Liver (tissue), 7 donors: ENCODE measurements at regions not wholly inside any gene's neighbourhood (a gene's known extent, or its start where the extent isn't known, plus 50 kb on each side); places are given as distances from the start of the nearest gene placed in this dataset.

Experiments used
- DNase-seq: peaks from one replicate; pipeline ENCODE4 v3.0.0-alpha.2; 2017; ENCODE audit warnings: low spot score
- H3K27ac ChIP-seq, 2 donors: one replicate each; pipeline ENCODE4 v1.7.0; 2013; ENCODE audit warnings: inconsistent platforms in 2 of 2, low read length in 2 of 2, control low read depth in 1 of 2, low read depth in 1 of 2, mild to moderate bottlenecking in 1 of 2
- H3K27me3 ChIP-seq, 4 donors: one replicate each; pipeline versions ENCODE4 v1.6.1 to v1.7.0; 2013; ENCODE audit warnings: low read length in 3 of 4, inconsistent platforms in 1 of 4, mild to moderate bottlenecking in 1 of 4, moderate library complexity in 1 of 4; ENCODE audit not compliant: control insufficient read depth in 4 of 4, insufficient read depth in 4 of 4
- H3K36me3 ChIP-seq, 4 donors: one replicate each; pipeline versions ENCODE4 v1.6.1 to v1.7.0; 2013; ENCODE audit warnings: low read length in 3 of 4, mild to moderate bottlenecking in 3 of 4, low read depth in 1 of 4, moderate library complexity in 1 of 4; ENCODE audit not compliant: control insufficient read depth in 4 of 4, insufficient read depth in 3 of 4
- H3K4me1 ChIP-seq, 4 donors: one replicate each; pipeline versions ENCODE4 v1.6.1 to v1.7.0; 2013; ENCODE audit warnings: low read length in 3 of 4, mild to moderate bottlenecking in 3 of 4, moderate library complexity in 1 of 4; ENCODE audit not compliant: control insufficient read depth in 4 of 4, insufficient read depth in 4 of 4
- H3K4me3 ChIP-seq, 3 donors: one replicate each; pipeline versions ENCODE4 v1.6.1 to v1.7.0; 2013; ENCODE audit warnings: low read length in 3 of 3, control low read depth in 1 of 3, low read depth in 1 of 3, mild to moderate bottlenecking in 1 of 3
- H3K9ac ChIP-seq, 2 donors: one replicate each; pipeline ENCODE4 v1.7.0; 2013; ENCODE audit warnings: low read length in 2 of 2, mild to moderate bottlenecking in 2 of 2, moderate library complexity in 2 of 2, control low read depth in 1 of 2, low read depth in 1 of 2
- H3K9me3 ChIP-seq, 4 donors: one replicate each; pipeline versions ENCODE4 v1.6.1 to v1.7.0; 2013; ENCODE audit warnings: low read length in 3 of 4; ENCODE audit not compliant: control insufficient read depth in 4 of 4
- ATF3 ChIP-seq: IDR thresholded peaks from 2 replicates; pipeline ENCODE4 v1.6.1; 2016; ENCODE audit warnings: antibody characterized with exemption
- EGR1 ChIP-seq, 2 donors: IDR thresholded peaks; 2 replicates each; pipeline ENCODE4 v1.6.1; 2016 to 2018; ENCODE audit warnings: antibody characterized with exemption in 2 of 2, low read depth in 2 of 2
- FOXA1 ChIP-seq: IDR thresholded peaks from 2 replicates; pipeline ENCODE4 v1.6.1; 2016; ENCODE audit warnings: antibody characterized with exemption
- FOXA2 ChIP-seq: IDR thresholded peaks from 2 replicates; pipeline ENCODE4 v1.6.1; 2016; ENCODE audit warnings: antibody characterized with exemption
- HNF4G ChIP-seq: IDR thresholded peaks from 2 replicates; pipeline ENCODE4 v1.6.1; 2016; ENCODE audit warnings: antibody characterized with exemption
- JUND ChIP-seq, 2 donors: IDR thresholded peaks; 2 replicates each; pipeline ENCODE4 v1.6.1; 2016; ENCODE audit warnings: antibody characterized with exemption in 2 of 2
- MAX ChIP-seq: IDR thresholded peaks from 2 replicates; pipeline ENCODE4 v1.6.1; 2016; ENCODE audit warnings: antibody characterized with exemption
- NR2F2 ChIP-seq: IDR thresholded peaks from 2 replicates; pipeline ENCODE4 v1.6.1; 2016; ENCODE audit warnings: antibody characterized with exemption
- RAD21 ChIP-seq, 2 donors: IDR thresholded peaks; 2 replicates each; pipeline ENCODE4 v1.6.1; 2016; ENCODE audit warnings: antibody characterized with exemption in 2 of 2, mild to moderate bottlenecking in 2 of 2
- REST ChIP-seq: IDR thresholded peaks from 2 replicates; pipeline ENCODE4 v1.6.1; 2016; ENCODE audit warnings: antibody characterized with exemption, mild to moderate bottlenecking
- RXRA ChIP-seq, 2 donors: IDR thresholded peaks; 2 replicates each; pipeline ENCODE4 v1.6.1; 2017 to 2018; ENCODE audit warnings: antibody characterized with exemption in 2 of 2, mild to moderate bottlenecking in 1 of 2
- SP1 ChIP-seq: IDR thresholded peaks from 2 replicates; pipeline ENCODE4 v1.6.1; 2018; ENCODE audit warnings: antibody characterized with exemption, mild to moderate bottlenecking
- TAF1 ChIP-seq: conservative IDR thresholded peaks from 2 replicates; pipeline ENCODE4 v1.6.1; 2016; ENCODE audit warnings: antibody characterized with exemption, mild to moderate bottlenecking
- WGBS: extraction: QIAGEN DNeasy Blood & Tissue Kit; methylation state at CpG from one replicate; pipeline ENCODE4 v1.1.7; 2013; 5-methylcytosine and 5-hydroxymethylcytosine counted together
- donor health status: healthy.
- donor health status: healthy.
- donor health status: healthy.
- donor health status: healthy.

- 62% methylated on average over 10 of the region's 10 CpGs for WGBS
- Histone ChIP-seq H3K9me3 (no peaks in the 10 kb centered on the region), H3K4me3 (no peak overlapping the region), H3K27ac (no peak overlapping the region), H3K27me3 (peaks cover 0 to 2% (median 0%) of the 10 kb centered on the region in 4 donors), H3K4me1 (no peaks in the 10 kb centered on the region), H3K9ac (no peak overlapping the region), H3K36me3 (no peaks in the 10 kb centered on the region)
- DNase-seq, result no peak
- TF ChIP-seq FOXA2 (no peak), REST (no peak), JUND (IDR thresholded peaks at IDR 0.05) (no peak)
Measured at GRCh38 chr22:27210111-27210730, 552.8 kb downstream of the MIAT start.

- peak overlapping the region in 1 of 2 donors; percentile 18 for H3K27ac ChIP-seq
- no peak overlapping the region for H3K4me3 ChIP-seq
- H3K36me3 ChIP-seq, result no peaks in the 10 kb centered on the region
- no peak overlapping the region for H3K9ac ChIP-seq
- DNase-seq, result no peak
- no peak for TF ChIP-seq HNF4G
- no peak for TF ChIP-seq MAX
- TF ChIP-seq ATF3, result no peak
- TF ChIP-seq FOXA1, result no peak
- TF ChIP-seq RXRA (IDR thresholded peaks at IDR 0.05), result no peak
- TF ChIP-seq SP1, result no peak
- TF ChIP-seq JUND (IDR thresholded peaks at IDR 0.05), result no peak
- no peak for TF ChIP-seq RAD21 (IDR thresholded peaks at IDR 0.05)
- no peak for TF ChIP-seq EGR1 (IDR thresholded peaks at IDR 0.05; ENCODE audit: low read depth in 2 of 2)
- TF ChIP-seq TAF1, result no peak
- no peaks in the 10 kb centered on the region for H3K4me1 ChIP-seq
- 40% methylated on average over 4 of the region's 4 CpGs for WGBS
- H3K9me3 ChIP-seq, result no peaks in the 10 kb centered on the region
- peaks cover 0 to 2% (median 0%) of the 10 kb centered on the region in 4 donors for H3K27me3 ChIP-seq
Measured at GRCh38 chr22:27212102-27212501, 554.7 kb downstream of the MIAT start.

- DNase-seq, result no peak
- peak overlapping the region in 1 of 2 donors; percentile 18 for H3K27ac ChIP-seq
- WGBS, result 45% methylated on average over 14 of the region's 14 CpGs
Measured at GRCh38 chr22:27212617-27213177, 555.3 kb downstream of the MIAT start.

More at GRCh38 chr22:27212617-27213177, 555.3 kb downstream of the MIAT start:
- H3K9ac ChIP-seq, result no peak overlapping the region
- no peaks in the 10 kb centered on the region for H3K36me3 ChIP-seq
- H3K4me3 ChIP-seq, result no peak overlapping the region
- TF ChIP-seq JUND (IDR thresholded peaks at IDR 0.05) (peak in 1 of 2 donors; percentile 24), EGR1 (IDR thresholded peaks at IDR 0.05; ENCODE audit: low read depth in 2 of 2) (no peak), RXRA (IDR thresholded peaks at IDR 0.05) (peak in 1 of 2 donors; percentile 15), RAD21 (IDR thresholded peaks at IDR 0.05) (peak; percentile 21 to 24), MAX (no peak), NR2F2 (peak; percentile 23)
- H3K27me3 ChIP-seq, result peaks cover 0 to 3% (median under 1%) of the 10 kb centered on the region in 4 donors
- no peaks in the 10 kb centered on the region for H3K9me3 ChIP-seq
- H3K4me1 ChIP-seq, result no peaks in the 10 kb centered on the region
